GM23338 (cell line): ENCODE measurements at regions not wholly inside any gene's neighbourhood (a gene's known extent, or its start where the extent isn't known, plus 50 kb on each side); places are given as distances from the start of the nearest gene placed in this dataset.

ENCODE experiments used
- CREB1 ChIP-seq: fragments of 250-450 bp; sonication (Bioruptor Pico); IDR thresholded peaks from 2 replicates; pipeline ENCODE4 v1.5.0; 2020; ENCODE audit warnings: low read depth, mild to moderate bottlenecking, moderate library complexity
- CTCF ChIP-seq, 2 experiments: fragments of 200-600 bp in 1 of 2; sonication (generic) in 1 of 2; conservative IDR thresholded peaks; 2 replicates each; pipeline versions ENCODE4 v1.5.1 to v1.6.1; 2016 to 2017; ENCODE audit warnings: antibody characterized with exemption in 2 of 2, low read depth in 2 of 2, mild to moderate bottlenecking in 2 of 2, moderate library complexity in 1 of 2
- EZH2 ChIP-seq: fragments of 200-600 bp; sonication (generic); IDR thresholded peaks from one replicate; pipeline ENCODE4 v1.8.0; 2017; ENCODE audit warnings: antibody characterized with exemption, mild to moderate bottlenecking, low read depth; ENCODE audit not compliant: unreplicated experiment
- POLR2AphosphoS5 ChIP-seq: IDR thresholded peaks from 2 replicates; pipeline ENCODE4 v1.6.1; 2016; ENCODE audit warnings: antibody characterized with exemption, low read depth
- REST ChIP-seq: IDR thresholded peaks from one replicate; pipeline ENCODE4 v1.6.1; 2018; ENCODE audit warnings: antibody characterized with exemption; ENCODE audit not compliant: unreplicated experiment

- TF ChIP-seq POLR2AphosphoS5 (no peak), CTCF (conservative IDR thresholded peaks at IDR 0.05; ENCODE audit: low read depth in 2 of 2) (no peak), CREB1 (no peak), EZH2 (no peak), REST (no peak)
Measured at GRCh38 chr10:88097092-88097516, 233.7 kb downstream of the PTEN start.
